ENCODE measurements at regions not wholly inside any gene's neighbourhood (a gene's known extent, or its start where the extent isn't known, plus 50 kb on each side); places are given as distances from the start of the nearest gene placed in this dataset.

DNA sequence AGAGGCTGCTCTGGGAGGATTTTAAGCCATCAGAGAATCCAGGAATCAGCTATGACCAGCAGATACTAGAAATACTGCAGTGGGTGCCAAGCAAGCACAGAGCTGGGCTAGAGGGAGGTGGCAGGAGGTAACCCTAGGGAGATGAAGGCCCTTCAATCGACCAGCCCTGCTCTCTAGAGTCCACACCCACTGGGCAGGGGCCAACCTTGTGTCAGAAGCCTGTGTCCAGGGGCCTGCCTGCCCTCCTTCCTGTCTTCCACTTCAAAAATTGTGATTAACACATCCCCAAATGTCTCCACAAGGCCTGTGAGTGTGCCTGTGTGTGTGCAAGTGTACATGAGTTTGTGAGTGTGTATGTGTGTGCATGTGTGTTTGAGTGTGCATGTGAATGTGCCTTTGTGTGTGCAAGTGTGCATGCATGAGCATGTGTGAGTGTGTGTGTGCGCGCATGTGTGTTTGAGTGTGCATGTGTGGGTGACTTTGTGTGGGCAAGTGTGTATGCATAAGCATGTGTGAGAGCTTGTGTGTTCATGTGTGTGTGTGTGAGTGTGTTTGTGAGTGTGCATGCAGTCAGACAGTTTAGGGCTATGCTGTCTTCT, 367.7 kb downstream of the SFMBT2 start:
- Histone ChIP-seq H3K79me2 (replicated peaks; ENCODE audit: insufficient read depth) (no peaks in the 10 kb centered on the region), H2AFZ (no peak overlapping the region), H3K4me2 (no peak overlapping the region), H3K4me3 (no peak overlapping the region), H3K36me3 (ENCODE audit: insufficient read depth) (no peaks in the 10 kb centered on the region), H3K27me3 (ENCODE audit: insufficient read depth) (no peaks in the 10 kb centered on the region), H3K9me2 (ENCODE audit: insufficient read depth) (no peaks in the 10 kb centered on the region; the same call in 1 of the 2 replicates), H3K4me1 (ENCODE audit: insufficient read depth) (no peaks in the 10 kb centered on the region), H4K20me1 (replicated peaks; ENCODE audit: insufficient read depth) (no peaks in the 10 kb centered on the region), H3F3A (replicated peaks; ENCODE audit: low read depth) (no peaks in the 10 kb centered on the region), H3K27ac (ENCODE audit: low read depth) (no peak overlapping the region)
- TF ChIP-seq EZH2phosphoT487 (IDR thresholded peaks at IDR 0.05; ENCODE audit: unreplicated experiment) (no peak), STAT1 (IDR thresholded peaks at IDR 0.05; ENCODE audit: unreplicated experiment) (no peak)
- H3K27me3 Mint-ChIP-seq (ENCODE audit: insufficient read depth, low read depth, poor library complexity): no peaks in the 10 kb centered on the region
- ATAC-seq (no peak), DNase-seq (ENCODE audit: low spot score) (no peak)
- H3K9me3 Mint-ChIP-seq: no peaks in the 10 kb centered on the region
- H3K4me3 Mint-ChIP-seq: no peak overlapping the region
- H3K27ac Mint-ChIP-seq: no peak overlapping the region
- no peaks in the 10 kb centered on the region for H3K4me1 Mint-ChIP-seq
- H3K36me3 Mint-ChIP-seq (ENCODE audit: low read depth): no peaks in the 10 kb centered on the region

DNA sequence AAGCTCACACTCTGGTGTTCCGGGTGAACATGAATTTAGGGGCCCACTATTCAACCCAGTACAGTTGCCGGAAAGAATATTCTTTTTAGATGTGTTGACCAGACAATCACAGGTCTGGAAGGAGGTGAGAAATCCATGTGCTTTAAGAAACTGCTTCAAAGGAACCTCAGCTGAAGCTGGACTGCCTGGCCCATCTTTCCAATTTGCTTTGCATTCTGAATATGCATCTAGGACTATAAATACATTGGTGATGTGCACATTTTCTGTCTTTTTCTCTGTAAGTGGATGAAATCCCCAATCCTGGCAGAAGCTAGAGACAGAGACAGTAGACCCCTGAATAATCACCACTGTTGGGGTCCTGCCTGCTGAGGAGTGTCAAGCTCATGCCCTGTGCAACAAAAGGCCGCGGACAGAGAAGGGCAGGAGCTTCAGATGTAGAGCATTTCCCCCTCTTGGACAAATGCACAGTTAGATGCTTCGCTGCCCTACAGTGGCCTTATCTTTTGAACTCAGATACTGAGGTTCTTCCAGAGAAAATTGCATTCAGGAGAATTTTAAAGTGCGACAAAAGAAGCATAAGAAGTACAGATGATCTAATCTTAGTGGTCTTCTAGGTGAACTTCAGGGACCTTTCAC, 368.3 kb downstream of the SFMBT2 start:
- Mint-ChIP-seq H3K27me3 (ENCODE audit: insufficient read depth, low read depth, poor library complexity) (no peaks in the 10 kb centered on the region), H3K36me3 (ENCODE audit: low read depth) (no peaks in the 10 kb centered on the region), H3K27ac (no peak overlapping the region), H3K9me3 (no peaks in the 10 kb centered on the region), H3K4me1 (no peaks in the 10 kb centered on the region), H3K4me3 (no peak overlapping the region)
- H3K36me3 ChIP-seq (ENCODE audit: insufficient read depth): no peaks in the 10 kb centered on the region
- no peaks in the 10 kb centered on the region; the same call in 1 of the 2 replicates for H3K9me2 ChIP-seq (ENCODE audit: insufficient read depth)
- H4K20me1 ChIP-seq (replicated peaks; ENCODE audit: insufficient read depth): no peaks in the 10 kb centered on the region
- H3F3A ChIP-seq (replicated peaks; ENCODE audit: low read depth): no peaks in the 10 kb centered on the region
- no peak overlapping the region for H3K4me3 ChIP-seq
- ATAC-seq: no peak
- DNase-seq (ENCODE audit: low spot score): no peak
- no peaks in the 10 kb centered on the region for H3K79me2 ChIP-seq (replicated peaks; ENCODE audit: insufficient read depth)
- H3K27me3 ChIP-seq (ENCODE audit: insufficient read depth): no peaks in the 10 kb centered on the region
- no peaks in the 10 kb centered on the region for H3K4me1 ChIP-seq (ENCODE audit: insufficient read depth)
- H3K27ac ChIP-seq (ENCODE audit: low read depth): no peak overlapping the region
- no peak overlapping the region for H3K4me2 ChIP-seq
- H2AFZ ChIP-seq: no peak overlapping the region
- TF ChIP-seq, protein P1, sequence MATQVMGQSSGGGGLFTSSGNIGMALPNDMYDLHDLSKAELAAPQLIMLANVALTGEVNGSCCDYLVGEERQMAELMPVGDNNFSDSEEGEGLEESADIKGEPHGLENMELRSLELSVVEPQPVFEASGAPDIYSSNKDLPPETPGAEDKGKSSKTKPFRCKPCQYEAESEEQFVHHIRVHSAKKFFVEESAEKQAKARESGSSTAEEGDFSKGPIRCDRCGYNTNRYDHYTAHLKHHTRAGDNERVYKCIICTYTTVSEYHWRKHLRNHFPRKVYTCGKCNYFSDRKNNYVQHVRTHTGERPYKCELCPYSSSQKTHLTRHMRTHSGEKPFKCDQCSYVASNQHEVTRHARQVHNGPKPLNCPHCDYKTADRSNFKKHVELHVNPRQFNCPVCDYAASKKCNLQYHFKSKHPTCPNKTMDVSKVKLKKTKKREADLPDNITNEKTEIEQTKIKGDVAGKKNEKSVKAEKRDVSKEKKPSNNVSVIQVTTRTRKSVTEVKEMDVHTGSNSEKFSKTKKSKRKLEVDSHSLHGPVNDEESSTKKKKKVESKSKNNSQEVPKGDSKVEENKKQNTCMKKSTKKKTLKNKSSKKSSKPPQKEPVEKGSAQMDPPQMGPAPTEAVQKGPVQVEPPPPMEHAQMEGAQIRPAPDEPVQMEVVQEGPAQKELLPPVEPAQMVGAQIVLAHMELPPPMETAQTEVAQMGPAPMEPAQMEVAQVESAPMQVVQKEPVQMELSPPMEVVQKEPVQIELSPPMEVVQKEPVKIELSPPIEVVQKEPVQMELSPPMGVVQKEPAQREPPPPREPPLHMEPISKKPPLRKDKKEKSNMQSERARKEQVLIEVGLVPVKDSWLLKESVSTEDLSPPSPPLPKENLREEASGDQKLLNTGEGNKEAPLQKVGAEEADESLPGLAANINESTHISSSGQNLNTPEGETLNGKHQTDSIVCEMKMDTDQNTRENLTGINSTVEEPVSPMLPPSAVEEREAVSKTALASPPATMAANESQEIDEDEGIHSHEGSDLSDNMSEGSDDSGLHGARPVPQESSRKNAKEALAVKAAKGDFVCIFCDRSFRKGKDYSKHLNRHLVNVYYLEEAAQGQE (IDR thresholded peaks at IDR 0.05; ENCODE audit: unreplicated experiment): no peak
- no peak for TF ChIP-seq EZH2 (IDR thresholded peaks at IDR 0.05; ENCODE audit: low read depth, unreplicated experiment)
- TF ChIP-seq, protein P2, sequence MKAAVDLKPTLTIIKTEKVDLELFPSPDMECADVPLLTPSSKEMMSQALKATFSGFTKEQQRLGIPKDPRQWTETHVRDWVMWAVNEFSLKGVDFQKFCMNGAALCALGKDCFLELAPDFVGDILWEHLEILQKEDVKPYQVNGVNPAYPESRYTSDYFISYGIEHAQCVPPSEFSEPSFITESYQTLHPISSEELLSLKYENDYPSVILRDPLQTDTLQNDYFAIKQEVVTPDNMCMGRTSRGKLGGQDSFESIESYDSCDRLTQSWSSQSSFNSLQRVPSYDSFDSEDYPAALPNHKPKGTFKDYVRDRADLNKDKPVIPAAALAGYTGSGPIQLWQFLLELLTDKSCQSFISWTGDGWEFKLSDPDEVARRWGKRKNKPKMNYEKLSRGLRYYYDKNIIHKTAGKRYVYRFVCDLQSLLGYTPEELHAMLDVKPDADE (IDR thresholded peaks at IDR 0.05): no peak
- no peak for TF ChIP-seq CREB1 (CRISPR knock-in tag; IDR thresholded peaks at IDR 0.05; ENCODE audit: low read depth)
- TF ChIP-seq ZNF114 (CRISPR knock-in tag; IDR thresholded peaks at IDR 0.05): no peak
- TF ChIP-seq STAT1 (IDR thresholded peaks at IDR 0.05; ENCODE audit: unreplicated experiment): no peak
- TF ChIP-seq, protein P3, sequence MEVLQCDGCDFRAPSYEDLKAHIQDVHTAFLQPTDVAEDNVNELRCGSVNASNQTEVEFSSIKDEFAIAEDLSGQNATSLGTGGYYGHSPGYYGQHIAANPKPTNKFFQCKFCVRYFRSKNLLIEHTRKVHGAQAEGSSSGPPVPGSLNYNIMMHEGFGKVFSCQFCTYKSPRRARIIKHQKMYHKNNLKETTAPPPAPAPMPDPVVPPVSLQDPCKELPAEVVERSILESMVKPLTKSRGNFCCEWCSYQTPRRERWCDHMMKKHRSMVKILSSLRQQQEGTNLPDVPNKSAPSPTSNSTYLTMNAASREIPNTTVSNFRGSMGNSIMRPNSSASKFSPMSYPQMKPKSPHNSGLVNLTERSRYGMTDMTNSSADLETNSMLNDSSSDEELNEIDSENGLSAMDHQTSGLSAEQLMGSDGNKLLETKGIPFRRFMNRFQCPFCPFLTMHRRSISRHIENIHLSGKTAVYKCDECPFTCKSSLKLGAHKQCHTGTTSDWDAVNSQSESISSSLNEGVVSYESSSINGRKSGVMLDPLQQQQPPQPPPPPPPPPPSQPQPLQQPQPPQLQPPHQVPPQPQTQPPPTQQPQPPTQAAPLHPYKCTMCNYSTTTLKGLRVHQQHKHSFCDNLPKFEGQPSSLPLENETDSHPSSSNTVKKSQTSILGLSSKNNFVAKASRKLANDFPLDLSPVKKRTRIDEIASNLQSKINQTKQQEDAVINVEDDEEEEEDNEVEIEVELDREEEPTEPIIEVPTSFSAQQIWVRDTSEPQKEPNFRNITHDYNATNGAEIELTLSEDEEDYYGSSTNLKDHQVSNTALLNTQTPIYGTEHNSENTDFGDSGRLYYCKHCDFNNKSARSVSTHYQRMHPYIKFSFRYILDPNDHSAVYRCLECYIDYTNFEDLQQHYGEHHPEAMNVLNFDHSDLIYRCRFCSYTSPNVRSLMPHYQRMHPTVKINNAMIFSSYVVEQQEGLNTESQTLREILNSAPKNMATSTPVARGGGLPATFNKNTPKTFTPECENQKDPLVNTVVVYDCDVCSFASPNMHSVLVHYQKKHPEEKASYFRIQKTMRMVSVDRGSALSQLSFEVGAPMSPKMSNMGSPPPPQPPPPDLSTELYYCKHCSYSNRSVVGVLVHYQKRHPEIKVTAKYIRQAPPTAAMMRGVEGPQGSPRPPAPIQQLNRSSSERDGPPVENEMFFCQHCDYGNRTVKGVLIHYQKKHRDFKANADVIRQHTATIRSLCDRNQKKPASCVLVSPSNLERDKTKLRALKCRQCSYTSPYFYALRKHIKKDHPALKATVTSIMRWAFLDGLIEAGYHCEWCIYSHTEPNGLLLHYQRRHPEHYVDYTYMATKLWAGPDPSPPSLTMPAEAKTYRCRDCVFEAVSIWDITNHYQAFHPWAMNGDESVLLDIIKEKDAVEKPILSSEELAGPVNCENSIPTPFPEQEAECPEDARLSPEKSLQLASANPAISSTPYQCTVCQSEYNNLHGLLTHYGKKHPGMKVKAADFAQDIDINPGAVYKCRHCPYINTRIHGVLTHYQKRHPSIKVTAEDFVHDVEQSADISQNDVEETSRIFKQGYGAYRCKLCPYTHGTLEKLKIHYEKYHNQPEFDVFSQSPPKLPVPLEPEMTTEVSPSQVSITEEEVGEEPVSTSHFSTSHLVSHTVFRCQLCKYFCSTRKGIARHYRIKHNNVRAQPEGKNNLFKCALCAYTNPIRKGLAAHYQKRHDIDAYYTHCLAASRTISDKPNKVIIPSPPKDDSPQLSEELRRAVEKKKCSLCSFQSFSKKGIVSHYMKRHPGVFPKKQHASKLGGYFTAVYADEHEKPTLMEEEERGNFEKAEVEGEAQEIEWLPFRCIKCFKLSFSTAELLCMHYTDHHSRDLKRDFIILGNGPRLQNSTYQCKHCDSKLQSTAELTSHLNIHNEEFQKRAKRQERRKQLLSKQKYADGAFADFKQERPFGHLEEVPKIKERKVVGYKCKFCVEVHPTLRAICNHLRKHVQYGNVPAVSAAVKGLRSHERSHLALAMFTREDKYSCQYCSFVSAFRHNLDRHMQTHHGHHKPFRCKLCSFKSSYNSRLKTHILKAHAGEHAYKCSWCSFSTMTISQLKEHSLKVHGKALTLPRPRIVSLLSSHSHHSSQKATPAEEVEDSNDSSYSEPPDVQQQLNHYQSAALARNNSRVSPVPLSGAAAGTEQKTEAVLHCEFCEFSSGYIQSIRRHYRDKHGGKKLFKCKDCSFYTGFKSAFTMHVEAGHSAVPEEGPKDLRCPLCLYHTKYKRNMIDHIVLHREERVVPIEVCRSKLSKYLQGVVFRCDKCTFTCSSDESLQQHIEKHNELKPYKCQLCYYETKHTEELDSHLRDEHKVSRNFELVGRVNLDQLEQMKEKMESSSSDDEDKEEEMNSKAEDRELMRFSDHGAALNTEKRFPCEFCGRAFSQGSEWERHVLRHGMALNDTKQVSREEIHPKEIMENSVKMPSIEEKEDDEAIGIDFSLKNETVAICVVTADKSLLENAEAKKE (CRISPR knock-in tag; IDR thresholded peaks at IDR 0.05): no peak
- TF ChIP-seq JUNB (IDR thresholded peaks at IDR 0.05; ENCODE audit: unreplicated experiment): no peak
- TF ChIP-seq ZNF331 (CRISPR knock-in tag; IDR thresholded peaks at IDR 0.05; ENCODE audit: low read depth): no peak
- no peak for TF ChIP-seq EZH2phosphoT487 (IDR thresholded peaks at IDR 0.05; ENCODE audit: unreplicated experiment)
- TF ChIP-seq POLR2AphosphoS5 (IDR thresholded peaks at IDR 0.05; ENCODE audit: low read depth): no peak
